WTC11 (cell line): ENCODE measurements at regions not wholly inside any gene's neighbourhood (a gene's known extent, or its start where the extent isn't known, plus 50 kb on each side); places are given as distances from the start of the nearest gene placed in this dataset.

Experiments used
- ATAC-seq: fragments of 200-7000 bp; cut with Tn5 transposase; 2 replicates; pipeline ENCODE4 v1.10.0; 2021; ENCODE audit warnings: mild to moderate bottlenecking, moderate library complexity
- CTCF ChIA-PET: fragments of 300-600 bp; sonication (Branson Sonifier 250); formaldehyde crosslinking; loops from one replicate; lab custom pipeline; 2021; ENCODE audit warnings: antibody characterized with exemption; lab: Charles Lee
- POLR2A ChIA-PET: fragments of 350-600 bp; sonication (Branson Sonifier 250); formaldehyde crosslinking; loops from one replicate; lab custom pipeline; 2021; ENCODE audit warnings: antibody characterized with exemption; lab: Charles Lee
- DNase-seq: peaks from one replicate; pipeline ENCODE4 v3.0.0; 2021; ENCODE audit warnings: low spot score
- H3K27ac Mint-ChIP-seq: 2 replicates; pipeline ENCODE4 v1.8.0; 2021; ENCODE audit warnings: mixed read lengths
- H3K27me3 Mint-ChIP-seq: 2 replicates; pipeline ENCODE4 v1.8.0; 2021; ENCODE audit warnings: low read depth, mild to moderate bottlenecking, moderate library complexity, mixed read lengths
- H3K36me3 Mint-ChIP-seq: 2 replicates; pipeline ENCODE4 v1.8.0; 2021; ENCODE audit warnings: mixed read lengths
- H3K4me1 Mint-ChIP-seq: 2 replicates; pipeline ENCODE4 v1.8.0; 2022; ENCODE audit warnings: mixed read lengths
- H3K4me3 Mint-ChIP-seq: 2 replicates; pipeline ENCODE4 v1.8.0; 2021; ENCODE audit warnings: mild to moderate bottlenecking, moderate library complexity, mixed read lengths
- H3K9me3 Mint-ChIP-seq: 2 replicates; pipeline ENCODE4 v1.8.0; 2021; ENCODE audit warnings: mixed read lengths
- ATF1 ChIP-seq: sonication (generic); formaldehyde crosslinking; IDR thresholded peaks from 2 replicates; pipeline ENCODE4 v1.8.1; 2023; ENCODE audit warnings: mild to moderate bottlenecking, moderate library complexity, missing genetic modification reagents
- ATF6 ChIP-seq: sonication (generic); formaldehyde crosslinking; IDR thresholded peaks from 2 replicates; pipeline ENCODE4 v1.8.1; 2023; ENCODE audit warnings: mild to moderate bottlenecking, missing genetic modification reagents
- CREB1 ChIP-seq: sonication (generic); formaldehyde crosslinking; IDR thresholded peaks from 2 replicates; pipeline ENCODE4 v1.8.0; 2023; ENCODE audit warnings: mild to moderate bottlenecking, missing genetic modification reagents
- CREM ChIP-seq: sonication (generic); formaldehyde crosslinking; IDR thresholded peaks from 2 replicates; pipeline ENCODE4 v1.8.1; 2022; ENCODE audit warnings: mild to moderate bottlenecking, missing genetic modification reagents, moderate library complexity
- FOXP4 ChIP-seq: sonication (generic); formaldehyde crosslinking; IDR thresholded peaks from 2 replicates; pipeline ENCODE4 v1.8.0; 2022; ENCODE audit warnings: mild to moderate bottlenecking, missing genetic modification reagents
- GABPB1 ChIP-seq: sonication (generic); formaldehyde crosslinking; IDR thresholded peaks from 2 replicates; pipeline ENCODE4 v1.8.1; 2023; ENCODE audit warnings: mild to moderate bottlenecking, missing genetic modification reagents
- HMGA2 ChIP-seq: fragments of 250-450 bp; sonication (Bioruptor Pico); IDR thresholded peaks from 2 replicates; pipeline ENCODE4 v1.4.0; 2021; ENCODE audit warnings: mild to moderate bottlenecking, moderate library complexity
- NR1H2 ChIP-seq: sonication (generic); formaldehyde crosslinking; IDR thresholded peaks from 2 replicates; pipeline ENCODE4 v1.9.0; 2021; ENCODE audit warnings: mild to moderate bottlenecking, moderate library complexity, missing genetic modification reagents
- SMAD4 ChIP-seq: sonication (generic); formaldehyde crosslinking; IDR thresholded peaks from 2 replicates; pipeline ENCODE4 v1.8.0; 2022; ENCODE audit warnings: mild to moderate bottlenecking, missing genetic modification reagents
- STAT6 ChIP-seq: sonication (generic); formaldehyde crosslinking; conservative IDR thresholded peaks from 2 replicates; pipeline ENCODE4 v1.8.1; 2023; ENCODE audit warnings: mild to moderate bottlenecking, low read depth, missing genetic modification reagents, moderate library complexity
- ZNF317 ChIP-seq: sonication (generic); formaldehyde crosslinking; IDR thresholded peaks from 2 replicates; pipeline ENCODE4 v1.8.1; 2023; ENCODE audit warnings: low read depth, mild to moderate bottlenecking, moderate library complexity, missing genetic modification reagents, borderline replicate concordance
- ZNF423 ChIP-seq: fragments of 250-450 bp; sonication (Bioruptor Pico); IDR thresholded peaks from 2 replicates; pipeline ENCODE4 v2.1.2; 2022; ENCODE audit warnings: mild to moderate bottlenecking, moderate library complexity
- TF ChIP-seq, protein P1 (sequence below): sonication (generic); formaldehyde crosslinking; IDR thresholded peaks from 2 replicates; pipeline ENCODE4 v1.8.0; 2023; ENCODE audit warnings: mild to moderate bottlenecking, missing genetic modification reagents
- TF ChIP-seq, protein P2 (sequence below): sonication (generic); formaldehyde crosslinking; IDR thresholded peaks from 2 replicates; pipeline ENCODE4 v1.8.1; 2022; ENCODE audit warnings: low read depth, missing genetic modification reagents, borderline replicate concordance
- TF ChIP-seq, protein P3 (sequence below): fragments of 250-450 bp; sonication (Bioruptor Pico); IDR thresholded peaks from 2 replicates; pipeline ENCODE4 v1.8.0; 2021; ENCODE audit warnings: mild to moderate bottlenecking
- TF ChIP-seq, protein P4 (sequence below): sonication (generic); formaldehyde crosslinking; conservative IDR thresholded peaks from 2 replicates; pipeline ENCODE4 v1.8.1; 2022; ENCODE audit warnings: mild to moderate bottlenecking, missing genetic modification reagents
- TF ChIP-seq, protein P5 (sequence below): fragments of 200-600 bp; IDR thresholded peaks from 2 replicates; pipeline ENCODE4 v1.8.0; 2022; ENCODE audit warnings: antibody characterized with exemption

GRCh38 chr5:54829676-54830535 lies 155.5 kb downstream of the ESM1 start (continued):
- TF ChIP-seq, protein P1, sequence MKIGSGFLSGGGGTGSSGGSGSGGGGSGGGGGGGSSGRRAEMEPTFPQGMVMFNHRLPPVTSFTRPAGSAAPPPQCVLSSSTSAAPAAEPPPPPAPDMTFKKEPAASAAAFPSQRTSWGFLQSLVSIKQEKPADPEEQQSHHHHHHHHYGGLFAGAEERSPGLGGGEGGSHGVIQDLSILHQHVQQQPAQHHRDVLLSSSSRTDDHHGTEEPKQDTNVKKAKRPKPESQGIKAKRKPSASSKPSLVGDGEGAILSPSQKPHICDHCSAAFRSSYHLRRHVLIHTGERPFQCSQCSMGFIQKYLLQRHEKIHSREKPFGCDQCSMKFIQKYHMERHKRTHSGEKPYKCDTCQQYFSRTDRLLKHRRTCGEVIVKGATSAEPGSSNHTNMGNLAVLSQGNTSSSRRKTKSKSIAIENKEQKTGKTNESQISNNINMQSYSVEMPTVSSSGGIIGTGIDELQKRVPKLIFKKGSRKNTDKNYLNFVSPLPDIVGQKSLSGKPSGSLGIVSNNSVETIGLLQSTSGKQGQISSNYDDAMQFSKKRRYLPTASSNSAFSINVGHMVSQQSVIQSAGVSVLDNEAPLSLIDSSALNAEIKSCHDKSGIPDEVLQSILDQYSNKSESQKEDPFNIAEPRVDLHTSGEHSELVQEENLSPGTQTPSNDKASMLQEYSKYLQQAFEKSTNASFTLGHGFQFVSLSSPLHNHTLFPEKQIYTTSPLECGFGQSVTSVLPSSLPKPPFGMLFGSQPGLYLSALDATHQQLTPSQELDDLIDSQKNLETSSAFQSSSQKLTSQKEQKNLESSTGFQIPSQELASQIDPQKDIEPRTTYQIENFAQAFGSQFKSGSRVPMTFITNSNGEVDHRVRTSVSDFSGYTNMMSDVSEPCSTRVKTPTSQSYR (CRISPR knock-in tag) = no peak
- TF ChIP-seq, protein P2, sequence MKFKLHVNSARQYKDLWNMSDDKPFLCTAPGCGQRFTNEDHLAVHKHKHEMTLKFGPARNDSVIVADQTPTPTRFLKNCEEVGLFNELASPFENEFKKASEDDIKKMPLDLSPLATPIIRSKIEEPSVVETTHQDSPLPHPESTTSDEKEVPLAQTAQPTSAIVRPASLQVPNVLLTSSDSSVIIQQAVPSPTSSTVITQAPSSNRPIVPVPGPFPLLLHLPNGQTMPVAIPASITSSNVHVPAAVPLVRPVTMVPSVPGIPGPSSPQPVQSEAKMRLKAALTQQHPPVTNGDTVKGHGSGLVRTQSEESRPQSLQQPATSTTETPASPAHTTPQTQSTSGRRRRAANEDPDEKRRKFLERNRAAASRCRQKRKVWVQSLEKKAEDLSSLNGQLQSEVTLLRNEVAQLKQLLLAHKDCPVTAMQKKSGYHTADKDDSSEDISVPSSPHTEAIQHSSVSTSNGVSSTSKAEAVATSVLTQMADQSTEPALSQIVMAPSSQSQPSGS = no peak
- TF ChIP-seq CREM (CRISPR knock-in tag) = no peak

DNA sequence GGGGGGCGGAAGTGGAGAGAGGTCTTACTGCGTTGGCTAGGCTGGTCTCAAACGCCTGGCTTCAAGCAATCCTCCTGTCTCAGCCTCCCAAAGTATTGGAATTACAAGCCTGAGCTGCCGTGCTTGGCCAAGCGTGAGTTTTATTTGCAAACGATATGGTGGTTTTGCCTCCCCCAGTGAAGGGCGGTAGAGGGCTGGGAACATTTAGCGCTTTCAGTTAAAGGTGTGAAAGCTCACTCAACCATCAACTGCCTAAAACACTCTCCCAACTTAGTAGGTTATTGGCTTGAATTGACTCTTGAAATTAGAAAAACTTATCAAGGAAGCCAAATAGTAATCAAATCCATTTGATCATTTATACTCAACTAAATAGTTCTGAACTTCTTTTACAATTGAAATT lies 156.3 kb downstream of the ESM1 start:
- Mint-ChIP-seq H3K9me3 (peaks cover 5% of the 10 kb centered on the region; the same call in 1 of the 2 replicates), H3K4me3 (no peak overlapping the region), H3K4me1 (no peaks in the 10 kb centered on the region), H3K36me3 (no peaks in the 10 kb centered on the region), H3K27me3 (no peaks in the 10 kb centered on the region; the same call in 1 of the 2 replicates), H3K27ac (no peak overlapping the region)
- ATAC-seq = no peak
- DNase-seq = no peak
- ChIA-PET POLR2A (no interaction called here), CTCF (interaction anchor here (0.7 kb wide), 1 partner anchor 312 kb away, joined by 3 read pairs; no protein-coding TSS in a partner anchor)
- no peak for TF ChIP-seq ATF6 (CRISPR knock-in tag)
- no peak for TF ChIP-seq GABPB1 (CRISPR knock-in tag)
- no peak for TF ChIP-seq ATF1 (CRISPR knock-in tag)
- TF ChIP-seq FOXP4 (CRISPR knock-in tag) = no peak
- TF ChIP-seq STAT6 (CRISPR knock-in tag) = no peak
- TF ChIP-seq, protein P3, sequence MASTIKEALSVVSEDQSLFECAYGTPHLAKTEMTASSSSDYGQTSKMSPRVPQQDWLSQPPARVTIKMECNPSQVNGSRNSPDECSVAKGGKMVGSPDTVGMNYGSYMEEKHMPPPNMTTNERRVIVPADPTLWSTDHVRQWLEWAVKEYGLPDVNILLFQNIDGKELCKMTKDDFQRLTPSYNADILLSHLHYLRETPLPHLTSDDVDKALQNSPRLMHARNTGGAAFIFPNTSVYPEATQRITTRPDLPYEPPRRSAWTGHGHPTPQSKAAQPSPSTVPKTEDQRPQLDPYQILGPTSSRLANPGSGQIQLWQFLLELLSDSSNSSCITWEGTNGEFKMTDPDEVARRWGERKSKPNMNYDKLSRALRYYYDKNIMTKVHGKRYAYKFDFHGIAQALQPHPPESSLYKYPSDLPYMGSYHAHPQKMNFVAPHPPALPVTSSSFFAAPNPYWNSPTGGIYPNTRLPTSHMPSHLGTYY = no peak
- TF ChIP-seq SMAD4 (CRISPR knock-in tag) = no peak
- no peak for TF ChIP-seq ZNF423
- TF ChIP-seq HMGA2 = no peak
- TF ChIP-seq CREB1 = no peak
- TF ChIP-seq, protein P4, sequence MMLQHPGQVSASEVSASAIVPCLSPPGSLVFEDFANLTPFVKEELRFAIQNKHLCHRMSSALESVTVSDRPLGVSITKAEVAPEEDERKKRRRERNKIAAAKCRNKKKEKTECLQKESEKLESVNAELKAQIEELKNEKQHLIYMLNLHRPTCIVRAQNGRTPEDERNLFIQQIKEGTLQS (CRISPR knock-in tag) = no peak
- TF ChIP-seq, protein P5, sequence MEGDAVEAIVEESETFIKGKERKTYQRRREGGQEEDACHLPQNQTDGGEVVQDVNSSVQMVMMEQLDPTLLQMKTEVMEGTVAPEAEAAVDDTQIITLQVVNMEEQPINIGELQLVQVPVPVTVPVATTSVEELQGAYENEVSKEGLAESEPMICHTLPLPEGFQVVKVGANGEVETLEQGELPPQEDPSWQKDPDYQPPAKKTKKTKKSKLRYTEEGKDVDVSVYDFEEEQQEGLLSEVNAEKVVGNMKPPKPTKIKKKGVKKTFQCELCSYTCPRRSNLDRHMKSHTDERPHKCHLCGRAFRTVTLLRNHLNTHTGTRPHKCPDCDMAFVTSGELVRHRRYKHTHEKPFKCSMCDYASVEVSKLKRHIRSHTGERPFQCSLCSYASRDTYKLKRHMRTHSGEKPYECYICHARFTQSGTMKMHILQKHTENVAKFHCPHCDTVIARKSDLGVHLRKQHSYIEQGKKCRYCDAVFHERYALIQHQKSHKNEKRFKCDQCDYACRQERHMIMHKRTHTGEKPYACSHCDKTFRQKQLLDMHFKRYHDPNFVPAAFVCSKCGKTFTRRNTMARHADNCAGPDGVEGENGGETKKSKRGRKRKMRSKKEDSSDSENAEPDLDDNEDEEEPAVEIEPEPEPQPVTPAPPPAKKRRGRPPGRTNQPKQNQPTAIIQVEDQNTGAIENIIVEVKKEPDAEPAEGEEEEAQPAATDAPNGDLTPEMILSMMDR = no peak
- no peak for TF ChIP-seq NR1H2 (CRISPR knock-in tag)
- TF ChIP-seq, protein P2 = no peak
- no peak for TF ChIP-seq ZNF317 (CRISPR knock-in tag)
